ENCODE measurements at regions not wholly inside any gene's neighbourhood (a gene's known extent, or its start where the extent isn't known, plus 50 kb on each side); places are given as distances from the start of the nearest gene placed in this dataset.

GRCh38 chr7:80014511-80014910, 120.1 kb upstream of the GNAI1 start:
- TF ChIP-seq CTCF (IDR thresholded peaks at IDR 0.05), result no peak
- TF ChIP-seq EZH2phosphoT487 (IDR thresholded peaks at IDR 0.05), result no peak
- TF ChIP-seq EZH2 (IDR thresholded peaks at IDR 0.05), result no peak

Measured in neural progenitor cell (in vitro differentiated cells).